ENCODE measurements at regions not wholly inside any gene's neighbourhood (a gene's known extent, or its start where the extent isn't known, plus 50 kb on each side); places are given as distances from the start of the nearest gene placed in this dataset.

- Histone ChIP-seq H3K9me3 (no peaks in the 10 kb centered on the region), H3K36me3 (no peaks in the 10 kb centered on the region), H3K4me1 (ENCODE audit: control insufficient read depth in 1 of 2, low read depth in 2 of 2) (no peaks in the 10 kb centered on the region), H3K27ac (no peak overlapping the region), H3K4me3 (no peak overlapping the region), H3K27me3 (replicated peaks; ENCODE audit: insufficient read depth) (no peaks in the 10 kb centered on the region)
- DNase-seq (ENCODE audit: low spot score), result no peak
- no peak for ATAC-seq (ENCODE audit: insufficient number of reproducible peaks, low FRiP score, low read depth)
- TF ChIP-seq CTCF (IDR thresholded peaks at IDR 0.05), result no peak
These were observed 426.0 kb downstream of the CDH2 start for GRCh38 chr18:27750923-27751322.

DNA sequence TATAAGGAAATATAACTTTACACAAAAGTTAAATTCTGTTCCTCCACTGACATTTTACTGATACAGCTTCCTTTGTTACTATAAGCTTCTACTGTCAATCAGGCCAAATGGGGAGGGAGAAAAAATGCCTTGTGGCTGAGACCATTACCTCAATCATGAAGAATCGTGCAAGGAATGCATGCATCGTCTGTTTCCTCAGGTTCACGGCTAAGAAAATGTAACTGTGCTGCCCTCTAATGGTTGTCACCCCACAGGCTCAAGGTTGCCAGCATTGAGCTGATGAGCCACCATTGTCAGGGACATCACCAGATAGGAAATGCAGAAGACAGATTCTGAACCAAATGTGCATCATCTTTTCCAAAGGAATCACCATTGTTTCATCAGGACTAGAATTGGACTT, 426.9 kb downstream of the CDH2 start:
- H3K36me3 ChIP-seq, result no peaks in the 10 kb centered on the region
- no peak overlapping the region for H3K27ac ChIP-seq
- no peak overlapping the region for H3K4me3 ChIP-seq
- ATAC-seq (ENCODE audit: insufficient number of reproducible peaks, low FRiP score, low read depth) (no peak), DNase-seq (ENCODE audit: low spot score) (no peak)
- H3K4me1 ChIP-seq (ENCODE audit: control insufficient read depth in 1 of 2, low read depth in 2 of 2), result no peaks in the 10 kb centered on the region
- TF ChIP-seq CTCF (IDR thresholded peaks at IDR 0.05), result no peak
- no peaks in the 10 kb centered on the region for H3K27me3 ChIP-seq (replicated peaks; ENCODE audit: insufficient read depth)
- H3K9me3 ChIP-seq, result no peaks in the 10 kb centered on the region

GRCh38 chr18:27749194-27749593, 427.7 kb downstream of the CDH2 start:
- H3K4me3 ChIP-seq, result no peak overlapping the region
- H3K4me1 ChIP-seq (ENCODE audit: control insufficient read depth in 1 of 2, low read depth in 2 of 2), result no peaks in the 10 kb centered on the region
- DNase-seq (ENCODE audit: low spot score) (no peak), ATAC-seq (ENCODE audit: insufficient number of reproducible peaks, low FRiP score, low read depth) (no peak)
- H3K27me3 ChIP-seq (replicated peaks; ENCODE audit: insufficient read depth), result no peaks in the 10 kb centered on the region
- H3K27ac ChIP-seq, result no peak overlapping the region
- H3K36me3 ChIP-seq, result no peaks in the 10 kb centered on the region
- H3K9me3 ChIP-seq, result no peaks in the 10 kb centered on the region
- TF ChIP-seq CTCF (IDR thresholded peaks at IDR 0.05), result no peak

DNA sequence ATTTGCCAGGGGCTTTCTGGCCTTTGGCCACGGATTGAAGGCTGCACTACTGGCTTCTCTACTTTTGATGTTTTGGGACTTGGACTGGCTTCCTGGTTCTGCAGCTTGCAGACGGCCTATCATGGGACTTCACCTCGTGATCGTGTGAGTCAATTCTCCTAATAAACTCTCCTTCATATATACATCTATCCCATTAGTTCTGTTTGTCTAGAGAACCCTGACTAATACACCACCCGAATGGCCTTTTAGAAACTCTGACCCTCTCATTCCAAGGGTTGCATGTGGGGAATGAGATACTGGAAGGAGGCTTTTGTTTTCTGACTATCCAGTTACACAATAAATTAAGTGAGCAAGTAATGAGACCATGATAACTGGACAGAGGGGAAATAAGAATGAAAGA, 430.7 kb downstream of the CDH2 start:
- no peaks in the 10 kb centered on the region for H3K9me3 ChIP-seq
- H3K4me1 ChIP-seq (ENCODE audit: control insufficient read depth in 1 of 2, low read depth in 2 of 2), result no peaks in the 10 kb centered on the region
- ATAC-seq (ENCODE audit: insufficient number of reproducible peaks, low FRiP score, low read depth) (no peak), DNase-seq (ENCODE audit: low spot score) (no peak)
- no peak for TF ChIP-seq CTCF (IDR thresholded peaks at IDR 0.05)
- no peaks in the 10 kb centered on the region for H3K36me3 ChIP-seq
- no peaks in the 10 kb centered on the region for H3K27me3 ChIP-seq (replicated peaks; ENCODE audit: insufficient read depth)
- no peak overlapping the region for H3K4me3 ChIP-seq
- no peak overlapping the region for H3K27ac ChIP-seq

DNA sequence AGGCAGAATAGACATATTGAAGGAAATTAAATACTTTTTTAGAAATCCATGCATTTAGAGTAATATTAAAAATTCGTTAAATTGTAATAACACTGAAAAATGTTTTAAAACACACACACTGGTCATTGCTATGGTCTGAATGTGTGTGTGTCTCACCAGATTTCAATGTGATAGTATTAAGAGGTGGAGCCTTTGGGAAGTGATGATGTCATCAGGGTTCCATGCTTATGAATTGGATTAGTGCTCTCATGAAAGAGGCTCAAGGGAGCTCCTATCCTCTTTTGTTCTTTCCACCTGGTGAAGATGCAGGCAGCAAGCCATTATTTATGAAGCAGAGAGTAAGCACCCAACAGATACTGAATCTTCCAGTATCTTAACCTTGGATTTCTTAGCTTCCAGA, 441.8 kb downstream of the CDH2 start:
- ATAC-seq (ENCODE audit: insufficient number of reproducible peaks, low FRiP score, low read depth) (no peak), DNase-seq (ENCODE audit: low spot score) (no peak)
- TF ChIP-seq CTCF (IDR thresholded peaks at IDR 0.05), result no peak
- no peaks in the 10 kb centered on the region for H3K4me1 ChIP-seq (ENCODE audit: control insufficient read depth in 1 of 2, low read depth in 2 of 2)
- no peaks in the 10 kb centered on the region for H3K36me3 ChIP-seq
- H3K9me3 ChIP-seq, result no peaks in the 10 kb centered on the region
- no peaks in the 10 kb centered on the region for H3K27me3 ChIP-seq (replicated peaks; ENCODE audit: insufficient read depth)
- no peak overlapping the region for H3K4me3 ChIP-seq
- no peak overlapping the region for H3K27ac ChIP-seq
